ENCODE measurements at regions not wholly inside any gene's neighbourhood (a gene's known extent, or its start where the extent isn't known, plus 50 kb on each side); places are given as distances from the start of the nearest gene placed in this dataset.

DNA sequence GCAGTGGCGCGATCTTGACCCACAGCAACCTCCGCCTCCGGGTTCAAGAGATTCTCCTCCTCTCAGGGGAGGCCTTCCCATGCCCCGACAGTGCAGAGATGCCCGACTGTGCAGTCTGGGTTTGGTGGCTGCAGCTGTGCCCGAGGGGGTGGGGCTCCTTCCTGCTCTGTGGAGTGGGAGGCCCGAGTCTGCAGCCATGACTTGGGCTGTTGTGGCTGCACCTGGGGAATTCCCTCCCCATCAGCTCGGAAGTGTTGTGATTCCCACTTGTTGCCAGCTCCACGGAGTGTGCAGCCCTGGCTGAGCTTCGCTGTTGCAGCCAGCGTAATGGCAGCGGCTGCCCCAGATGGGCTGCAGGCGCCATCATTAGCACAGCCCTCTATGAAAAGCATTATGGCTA, 66.4 kb upstream of the SMIM36 start:
- Histone ChIP-seq H3K27ac (no peak overlapping the region), H3K36me3 (ENCODE audit: low read depth, missing control alignments) (no peaks in the 10 kb centered on the region), H3K9me3 (no peaks in the 10 kb centered on the region), H3K4me1 (peaks cover 10% of the 10 kb centered on the region), H3K27me3 (no peaks in the 10 kb centered on the region), H3K4me3 (peak overlapping the region in 1 of 2 donors; percentile 21)
- DNase-seq, result no peak
- intact Hi-C loops (cut with DNase I; ENCODE audit: low total_unique reads), result no loop called here
- TF ChIP-seq POLR2A (IDR thresholded peaks at IDR 0.05), result no peak
- TF ChIP-seq, protein P1, sequence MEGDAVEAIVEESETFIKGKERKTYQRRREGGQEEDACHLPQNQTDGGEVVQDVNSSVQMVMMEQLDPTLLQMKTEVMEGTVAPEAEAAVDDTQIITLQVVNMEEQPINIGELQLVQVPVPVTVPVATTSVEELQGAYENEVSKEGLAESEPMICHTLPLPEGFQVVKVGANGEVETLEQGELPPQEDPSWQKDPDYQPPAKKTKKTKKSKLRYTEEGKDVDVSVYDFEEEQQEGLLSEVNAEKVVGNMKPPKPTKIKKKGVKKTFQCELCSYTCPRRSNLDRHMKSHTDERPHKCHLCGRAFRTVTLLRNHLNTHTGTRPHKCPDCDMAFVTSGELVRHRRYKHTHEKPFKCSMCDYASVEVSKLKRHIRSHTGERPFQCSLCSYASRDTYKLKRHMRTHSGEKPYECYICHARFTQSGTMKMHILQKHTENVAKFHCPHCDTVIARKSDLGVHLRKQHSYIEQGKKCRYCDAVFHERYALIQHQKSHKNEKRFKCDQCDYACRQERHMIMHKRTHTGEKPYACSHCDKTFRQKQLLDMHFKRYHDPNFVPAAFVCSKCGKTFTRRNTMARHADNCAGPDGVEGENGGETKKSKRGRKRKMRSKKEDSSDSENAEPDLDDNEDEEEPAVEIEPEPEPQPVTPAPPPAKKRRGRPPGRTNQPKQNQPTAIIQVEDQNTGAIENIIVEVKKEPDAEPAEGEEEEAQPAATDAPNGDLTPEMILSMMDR (IDR thresholded peaks at IDR 0.05), result no peak
- 44 to 68% methylated on average over 6 to 13 of the region's 14 CpGs for WGBS, 2 donors

DNA sequence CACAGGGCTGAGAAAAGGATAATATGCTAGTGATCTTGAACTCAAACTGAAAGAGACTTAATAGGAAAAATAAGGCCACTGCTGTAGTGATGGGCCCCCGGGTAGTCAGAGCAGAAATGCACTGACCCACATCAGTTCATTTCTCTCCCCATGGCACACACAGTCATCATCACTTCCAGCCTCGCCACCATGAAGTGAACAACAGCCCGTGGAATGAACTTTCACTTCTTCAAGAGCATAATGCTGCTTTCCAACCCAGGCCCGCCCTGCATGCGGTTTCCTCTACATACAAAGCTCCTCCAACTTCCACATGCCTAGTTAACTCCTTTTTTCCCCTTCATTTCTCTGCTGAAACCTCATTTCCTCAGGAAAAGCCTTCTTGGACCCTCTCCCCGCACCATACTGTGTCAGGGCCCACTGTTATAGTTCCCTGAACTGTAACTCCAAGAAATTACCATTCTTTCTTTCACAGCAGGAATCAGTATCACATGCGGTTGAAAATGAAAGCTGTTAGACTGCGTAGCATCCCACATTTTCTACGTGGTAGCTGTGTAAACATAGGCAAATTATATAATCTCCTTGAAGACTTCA, 65.8 kb upstream of the SMIM36 start:
- no peaks in the 10 kb centered on the region for H3K9me3 ChIP-seq
- no peaks in the 10 kb centered on the region for H3K27me3 ChIP-seq
- peaks cover 10% of the 10 kb centered on the region for H3K4me1 ChIP-seq
- TF ChIP-seq POLR2A (IDR thresholded peaks at IDR 0.05), result no peak
- TF ChIP-seq, protein P1 (IDR thresholded peaks at IDR 0.05), result no peak
- peak overlapping the region; percentile 37 to 71 for H3K27ac ChIP-seq
- H3K36me3 ChIP-seq (ENCODE audit: low read depth, missing control alignments), result no peaks in the 10 kb centered on the region
- WGBS, 2 donors, result 19 to 28% methylated on average over 9 of the region's 9 CpGs
- intact Hi-C loops (cut with DNase I; ENCODE audit: low total_unique reads), result no loop called here
- peak; percentile 66 for DNase-seq
- H3K4me3 ChIP-seq, result peak overlapping the region in 1 of 2 donors; percentile 21

DNA sequence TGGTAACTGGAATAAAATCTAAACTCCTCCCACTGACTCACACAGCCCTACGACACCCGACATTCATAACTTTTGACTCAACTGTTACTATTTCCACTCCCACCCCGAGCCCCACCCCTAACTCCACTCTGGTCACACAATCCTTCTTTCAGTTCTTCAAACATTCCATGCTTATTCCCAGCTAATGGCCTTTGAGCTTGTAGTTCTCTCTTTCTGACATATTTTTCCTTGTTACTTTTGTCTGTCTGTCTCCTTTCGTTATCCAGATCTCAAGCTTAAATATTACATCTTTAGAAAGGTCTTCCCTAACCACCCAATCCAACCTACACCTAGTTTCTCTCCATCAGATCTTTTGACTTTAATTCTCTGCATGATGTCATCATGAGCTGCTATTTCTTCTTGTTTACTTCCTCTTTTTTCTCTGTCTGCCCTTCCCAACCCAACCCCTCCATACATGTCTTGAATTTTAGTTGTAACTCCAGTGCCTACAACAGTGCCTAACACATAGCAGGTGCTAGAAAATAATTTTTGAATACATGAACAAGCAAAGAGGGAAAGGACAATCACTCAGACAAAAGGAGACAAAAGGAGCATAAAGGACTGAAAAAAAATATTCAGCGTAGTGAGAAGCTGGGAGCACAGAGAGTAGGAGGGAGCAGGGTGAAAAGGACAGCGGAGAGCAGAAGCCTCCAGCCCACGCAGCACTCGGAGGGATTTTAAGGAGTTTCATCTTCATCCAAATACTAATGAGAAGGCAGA, 65.2 kb upstream of the SMIM36 start:
- 33 to 45% methylated on average over 8 of the region's 8 CpGs for WGBS, 2 donors
- Histone ChIP-seq H3K27ac (peak overlapping the region; percentile 37 to 71), H3K36me3 (ENCODE audit: low read depth, missing control alignments) (no peaks in the 10 kb centered on the region), H3K9me3 (no peaks in the 10 kb centered on the region), H3K27me3 (no peaks in the 10 kb centered on the region), H3K4me1 (peaks cover 10% of the 10 kb centered on the region), H3K4me3 (no peak overlapping the region)
- DNase-seq, result no peak
- TF ChIP-seq POLR2A (IDR thresholded peaks at IDR 0.05), result no peak
- TF ChIP-seq, protein P1 (IDR thresholded peaks at IDR 0.05), result no peak
- intact Hi-C loops (cut with DNase I; ENCODE audit: low total_unique reads), result no loop called here

DNA sequence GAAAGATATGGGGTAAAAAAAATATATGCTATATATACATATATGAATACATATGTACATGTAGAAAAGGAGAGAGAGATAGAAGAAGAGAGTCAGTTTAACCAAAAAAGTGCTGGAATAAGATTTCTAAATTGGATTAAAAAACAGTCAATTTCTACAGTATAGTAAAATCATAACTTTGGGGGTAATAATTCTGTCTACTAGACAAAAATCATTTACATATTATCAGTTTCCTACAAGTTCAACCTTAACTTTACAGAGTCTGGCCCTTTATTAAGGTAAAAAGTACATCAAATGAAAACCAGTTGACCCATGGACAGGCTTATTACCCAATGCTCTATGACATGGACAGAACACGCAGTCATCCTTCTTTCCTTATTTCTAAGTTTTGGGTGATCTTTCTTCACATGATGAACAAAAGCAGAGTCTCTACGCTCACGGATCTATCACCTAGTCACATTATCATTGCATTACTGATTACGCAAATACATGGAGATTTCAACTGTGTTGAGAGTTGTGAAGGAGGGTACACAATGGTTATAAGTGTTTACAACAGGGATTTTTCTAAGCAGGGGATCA, 63.9 kb upstream of the SMIM36 start:
- intact Hi-C loops (cut with DNase I; ENCODE audit: low total_unique reads), result no loop called here

More for the DNA sequence above, 63.9 kb upstream of the SMIM36 start:
- Histone ChIP-seq H3K27me3 (no peaks in the 10 kb centered on the region), H3K9me3 (no peaks in the 10 kb centered on the region), H3K4me3 (no peak overlapping the region), H3K36me3 (ENCODE audit: low read depth, missing control alignments) (no peaks in the 10 kb centered on the region), H3K27ac (no peak overlapping the region), H3K4me1 (peaks cover 10% of the 10 kb centered on the region)
- no peak for DNase-seq
- WGBS, 2 donors, result 94 to 98% methylated on average over 4 of the region's 4 CpGs
- no peak for TF ChIP-seq POLR2A (IDR thresholded peaks at IDR 0.05)
- TF ChIP-seq, protein P1 (IDR thresholded peaks at IDR 0.05), result no peak
